SK-N-SH treated with all-trans-retinoic acid at 6 μM for 48 hours (cell line): ENCODE measurements at regions not wholly inside any gene's neighbourhood (a gene's known extent, or its start where the extent isn't known, plus 50 kb on each side); places are given as distances from the start of the nearest gene placed in this dataset.
"Not testable (repeated sequence)": the region's sequence is repeated elsewhere in the genome, so short reads cannot be mapped to it uniquely, and the experiment has no call there.

Experiments used
- ATAC-seq: fragments of 200-7000 bp; cut with Tn5 transposase; 3 replicates; pipeline ENCODE4 v1.9.1; 2020; ENCODE audit warnings: mild to moderate bottlenecking, moderate library complexity
- CREB5 ChIP-seq: fragments of 250-450 bp; sonication (Bioruptor Pico); IDR thresholded peaks from 2 replicates; pipeline ENCODE4 v1.5.1; 2020; ENCODE audit warnings: low read depth, mild to moderate bottlenecking, moderate library complexity
- CSDC2 ChIP-seq: fragments of 250-450 bp; sonication (Bioruptor Pico); IDR thresholded peaks from 2 replicates; pipeline ENCODE4 v1.5.0; 2020; ENCODE audit warnings: mild to moderate bottlenecking, moderate library complexity
- ESRRG ChIP-seq: fragments of 250-450 bp; sonication (Bioruptor Pico); IDR thresholded peaks from 2 replicates; pipeline ENCODE4 v1.6.1; 2021; ENCODE audit warnings: mild to moderate bottlenecking
- GLIS3 ChIP-seq: fragments of 250-450 bp; sonication (Bioruptor Pico); IDR thresholded peaks from 2 replicates; pipeline ENCODE4 v1.5.0; 2020; ENCODE audit warnings: mild to moderate bottlenecking, moderate library complexity
- ISL1 ChIP-seq: fragments of 250-450 bp; sonication (Bioruptor Pico); IDR thresholded peaks from 2 replicates; pipeline ENCODE4 v2.1.2; 2022; ENCODE audit warnings: mild to moderate bottlenecking, moderate library complexity
- OSR1 ChIP-seq: fragments of 250-450 bp; sonication (Bioruptor Pico); IDR thresholded peaks from 2 replicates; pipeline ENCODE4 v1.8.0; 2022; ENCODE audit warnings: moderate library complexity, mild to moderate bottlenecking, inconsistent platforms
- PATZ1 ChIP-seq: fragments of 250-450 bp; sonication (Bioruptor Pico); IDR thresholded peaks from 2 replicates; pipeline ENCODE4 v1.8.0; 2020; ENCODE audit warnings: mild to moderate bottlenecking, moderate library complexity, borderline replicate concordance
- POU6F1 ChIP-seq: fragments of 250-450 bp; sonication (Bioruptor Pico); IDR thresholded peaks from 2 replicates; pipeline ENCODE4 v1.8.0; 2021; ENCODE audit warnings: low read depth, mild to moderate bottlenecking, moderate library complexity, borderline replicate concordance
- PPARA ChIP-seq: fragments of 250-450 bp; sonication (Bioruptor Pico); IDR thresholded peaks from 2 replicates; pipeline ENCODE4 v1.5.0; 2020; ENCODE audit warnings: mild to moderate bottlenecking, borderline replicate concordance
- RARB ChIP-seq: fragments of 250-450 bp; sonication (Bioruptor Pico); IDR thresholded peaks from 2 replicates; pipeline ENCODE4 v1.8.0; 2021; ENCODE audit warnings: mild to moderate bottlenecking, moderate library complexity
- SNAI2 ChIP-seq: fragments of 250-450 bp; sonication (Bioruptor Pico); IDR thresholded peaks from 2 replicates; pipeline ENCODE4 v1.5.0; 2020; ENCODE audit warnings: mild to moderate bottlenecking, moderate library complexity
- TCF4 ChIP-seq: fragments of 250-450 bp; sonication (Bioruptor Pico); IDR thresholded peaks from 2 replicates; pipeline ENCODE4 v1.8.0; 2021; ENCODE audit warnings: mild to moderate bottlenecking, moderate library complexity, borderline replicate concordance
- ZFP3 ChIP-seq: fragments of 250-450 bp; sonication (Bioruptor Pico); IDR thresholded peaks from 2 replicates; pipeline ENCODE4 v1.5.0; 2020; ENCODE audit warnings: mild to moderate bottlenecking, moderate library complexity
- ZFP30 ChIP-seq: fragments of 450-650 bp; formaldehyde crosslinking; IDR thresholded peaks from 2 replicates; pipeline ENCODE4 v1.5.0; 2022; ENCODE audit warnings: mild to moderate bottlenecking, moderate library complexity
- ZNF70 ChIP-seq: fragments of 450-650 bp; formaldehyde crosslinking; IDR thresholded peaks from 2 replicates; pipeline ENCODE4 v1.5.0; 2020; ENCODE audit warnings: mild to moderate bottlenecking, moderate library complexity
- ZNF8 ChIP-seq: fragments of 450-650 bp; formaldehyde crosslinking; IDR thresholded peaks from 2 replicates; pipeline ENCODE4 v1.5.0; 2020; ENCODE audit warnings: mild to moderate bottlenecking, moderate library complexity
- TF ChIP-seq, protein P1 (sequence below): fragments of 250-450 bp; sonication (Bioruptor Pico); IDR thresholded peaks from 2 replicates; pipeline ENCODE4 v1.5.1; 2021; ENCODE audit warnings: mild to moderate bottlenecking, moderate library complexity
- TF ChIP-seq, protein P2 (sequence below): fragments of 250-450 bp; sonication (Bioruptor Pico); IDR thresholded peaks from 2 replicates; pipeline ENCODE4 v1.5.0; 2020; ENCODE audit warnings: mild to moderate bottlenecking, moderate library complexity

DNA sequence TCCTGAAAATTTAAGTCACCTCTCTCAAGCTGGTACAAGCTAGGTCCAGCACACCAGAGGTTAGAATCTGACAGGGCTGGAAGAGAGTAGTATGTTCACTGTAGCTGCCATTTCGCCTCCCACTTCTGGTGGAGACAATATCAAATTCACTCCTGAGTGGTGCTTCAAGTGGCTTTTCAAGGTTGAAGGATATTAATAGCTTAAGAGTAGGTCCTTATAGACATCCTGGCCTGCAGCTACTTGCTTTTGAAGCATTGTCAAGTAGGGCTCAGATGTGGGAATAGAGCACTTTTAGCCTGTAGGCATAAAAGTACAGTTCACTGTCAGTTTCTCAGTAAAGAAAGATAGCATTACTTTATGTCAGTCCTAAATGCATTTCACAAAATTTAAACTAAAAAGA, 270.5 kb upstream of the PLPP4 start (continued):
- TF ChIP-seq PATZ1 (CRISPR knock-in tag), result no peak
- no peak for TF ChIP-seq PPARA (CRISPR knock-in tag)
- no peak for TF ChIP-seq OSR1 (CRISPR knock-in tag)
- TF ChIP-seq SNAI2, result no peak
- TF ChIP-seq ZFP3 (CRISPR knock-in tag), result no peak
- TF ChIP-seq ZFP30 (CRISPR knock-in tag), result no peak
- TF ChIP-seq CSDC2 (CRISPR knock-in tag), result no peak
- TF ChIP-seq ISL1 (CRISPR knock-in tag), result no peak
- TF ChIP-seq ZNF8 (CRISPR knock-in tag), result no peak
- TF ChIP-seq ZNF70 (CRISPR knock-in tag), result no peak
- no peak for TF ChIP-seq TCF4 (CRISPR knock-in tag)

- ATAC-seq, result not testable (repeated sequence)
Measured at GRCh38 chr10:120187168-120187567, 269.9 kb upstream of the PLPP4 start.

GRCh38 chr10:120188950-120189349, 268.1 kb upstream of the PLPP4 start:
- no peak for ATAC-seq
- TF ChIP-seq POU6F1, result no peak
- TF ChIP-seq PPARA (CRISPR knock-in tag), result no peak
- no peak for TF ChIP-seq CREB5 (CRISPR knock-in tag)
- no peak for TF ChIP-seq ZNF8 (CRISPR knock-in tag)
- TF ChIP-seq OSR1 (CRISPR knock-in tag), result no peak

DNA sequence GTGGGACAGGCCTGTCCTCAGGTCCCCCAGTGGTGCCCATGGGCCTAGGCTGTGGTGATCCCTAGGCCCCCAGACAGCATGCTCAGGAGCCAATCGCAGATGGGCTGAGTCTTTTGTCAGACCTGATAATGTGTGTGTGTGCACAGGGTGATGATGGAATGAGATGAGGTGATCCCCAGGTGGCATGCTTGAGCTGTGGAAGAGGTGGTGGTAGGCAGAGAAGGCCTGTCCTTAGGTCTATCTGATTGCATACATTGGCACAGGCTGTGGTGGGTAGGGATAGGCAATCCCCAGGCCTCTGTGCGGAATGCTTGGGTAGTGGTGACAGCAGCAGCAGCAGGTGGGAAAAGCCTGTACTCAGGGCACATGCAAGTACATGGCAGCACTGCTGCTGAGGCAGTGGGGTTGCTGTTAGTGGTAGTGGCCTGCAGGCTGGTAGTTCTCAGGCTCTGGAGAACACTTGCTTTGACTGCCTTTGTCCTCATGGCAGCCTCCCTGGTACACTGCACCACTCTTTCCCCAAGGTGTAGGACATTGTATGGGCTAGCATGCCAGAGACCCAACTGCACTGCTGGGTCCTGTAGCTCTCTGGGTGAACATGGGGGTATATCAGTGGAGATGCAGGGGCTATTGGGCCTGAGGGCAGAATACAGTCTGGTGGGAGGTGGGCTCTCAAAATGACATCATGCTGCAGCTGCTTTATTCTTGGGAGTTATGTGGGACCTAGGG, 260.9 kb upstream of the PLPP4 start:
- TF ChIP-seq SNAI2, result no peak
- TF ChIP-seq RARB (CRISPR knock-in tag), result no peak
- TF ChIP-seq, protein P1, sequence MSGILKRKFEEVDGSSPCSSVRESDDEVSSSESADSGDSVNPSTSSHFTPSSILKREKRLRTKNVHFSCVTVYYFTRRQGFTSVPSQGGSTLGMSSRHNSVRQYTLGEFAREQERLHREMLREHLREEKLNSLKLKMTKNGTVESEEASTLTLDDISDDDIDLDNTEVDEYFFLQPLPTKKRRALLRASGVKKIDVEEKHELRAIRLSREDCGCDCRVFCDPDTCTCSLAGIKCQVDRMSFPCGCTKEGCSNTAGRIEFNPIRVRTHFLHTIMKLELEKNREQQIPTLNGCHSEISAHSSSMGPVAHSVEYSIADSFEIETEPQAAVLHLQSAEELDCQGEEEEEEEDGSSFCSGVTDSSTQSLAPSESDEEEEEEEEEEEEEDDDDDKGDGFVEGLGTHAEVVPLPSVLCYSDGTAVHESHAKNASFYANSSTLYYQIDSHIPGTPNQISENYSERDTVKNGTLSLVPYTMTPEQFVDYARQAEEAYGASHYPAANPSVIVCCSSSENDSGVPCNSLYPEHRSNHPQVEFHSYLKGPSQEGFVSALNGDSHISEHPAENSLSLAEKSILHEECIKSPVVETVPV, result no peak
- no peak for TF ChIP-seq ESRRG (CRISPR knock-in tag)
- TF ChIP-seq PATZ1 (CRISPR knock-in tag), result no peak
- TF ChIP-seq ZFP30 (CRISPR knock-in tag), result no peak
- no peak for TF ChIP-seq CREB5 (CRISPR knock-in tag)
- no peak for TF ChIP-seq ZFP3 (CRISPR knock-in tag)
- no peak for ATAC-seq

- ATAC-seq, result no peak
- no peak for TF ChIP-seq ZNF8 (CRISPR knock-in tag)
- no peak for TF ChIP-seq TCF4 (CRISPR knock-in tag)
- no peak for TF ChIP-seq RARB (CRISPR knock-in tag)
- no peak for TF ChIP-seq ZFP30 (CRISPR knock-in tag)
- TF ChIP-seq SNAI2, result no peak
- no peak for TF ChIP-seq GLIS3 (CRISPR knock-in tag)
- TF ChIP-seq ZFP3 (CRISPR knock-in tag), result no peak
- TF ChIP-seq, protein P2, sequence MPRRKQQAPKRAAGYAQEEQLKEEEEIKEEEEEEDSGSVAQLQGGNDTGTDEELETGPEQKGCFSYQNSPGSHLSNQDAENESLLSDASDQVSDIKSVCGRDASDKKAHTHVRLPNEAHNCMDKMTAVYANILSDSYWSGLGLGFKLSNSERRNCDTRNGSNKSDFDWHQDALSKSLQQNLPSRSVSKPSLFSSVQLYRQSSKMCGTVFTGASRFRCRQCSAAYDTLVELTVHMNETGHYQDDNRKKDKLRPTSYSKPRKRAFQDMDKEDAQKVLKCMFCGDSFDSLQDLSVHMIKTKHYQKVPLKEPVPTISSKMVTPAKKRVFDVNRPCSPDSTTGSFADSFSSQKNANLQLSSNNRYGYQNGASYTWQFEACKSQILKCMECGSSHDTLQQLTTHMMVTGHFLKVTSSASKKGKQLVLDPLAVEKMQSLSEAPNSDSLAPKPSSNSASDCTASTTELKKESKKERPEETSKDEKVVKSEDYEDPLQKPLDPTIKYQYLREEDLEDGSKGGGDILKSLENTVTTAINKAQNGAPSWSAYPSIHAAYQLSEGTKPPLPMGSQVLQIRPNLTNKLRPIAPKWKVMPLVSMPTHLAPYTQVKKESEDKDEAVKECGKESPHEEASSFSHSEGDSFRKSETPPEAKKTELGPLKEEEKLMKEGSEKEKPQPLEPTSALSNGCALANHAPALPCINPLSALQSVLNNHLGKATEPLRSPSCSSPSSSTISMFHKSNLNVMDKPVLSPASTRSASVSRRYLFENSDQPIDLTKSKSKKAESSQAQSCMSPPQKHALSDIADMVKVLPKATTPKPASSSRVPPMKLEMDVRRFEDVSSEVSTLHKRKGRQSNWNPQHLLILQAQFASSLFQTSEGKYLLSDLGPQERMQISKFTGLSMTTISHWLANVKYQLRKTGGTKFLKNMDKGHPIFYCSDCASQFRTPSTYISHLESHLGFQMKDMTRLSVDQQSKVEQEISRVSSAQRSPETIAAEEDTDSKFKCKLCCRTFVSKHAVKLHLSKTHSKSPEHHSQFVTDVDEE (CRISPR knock-in tag), result no peak
- TF ChIP-seq POU6F1, result no peak
- TF ChIP-seq ISL1 (CRISPR knock-in tag), result no peak
Measured at GRCh38 chr10:120204877-120205276, 252.2 kb upstream of the PLPP4 start.
